Astrocyte of the cerebellum (primary cell): ENCODE measurements at regions not wholly inside any gene's neighbourhood (a gene's known extent, or its start where the extent isn't known, plus 50 kb on each side); places are given as distances from the start of the nearest gene placed in this dataset.

Experiments
- DNase-seq: peaks from one replicate; pipeline ENCODE4 v3.0.0-alpha.2; 2011; ENCODE audit warnings: low read depth
- H3K4me3 ChIP-seq: 2 replicates; pipeline ENCODE4 v1.5.1; 2011; ENCODE audit warnings: mild to moderate bottlenecking, low read depth, low read length, moderate library complexity
- CTCF ChIP-seq: IDR thresholded peaks from 2 replicates; pipeline ENCODE4 v1.5.1; 2012; ENCODE audit warnings: low read length, low read depth, moderate library complexity, mild to moderate bottlenecking; ENCODE audit errors: missing control alignments
- in situ Hi-C: cut with HindIII; loops from 2 replicates; pipeline ENCODE4 v1.10.0; 2017; ENCODE audit warnings: low sequenced_read_pairs

DNA sequence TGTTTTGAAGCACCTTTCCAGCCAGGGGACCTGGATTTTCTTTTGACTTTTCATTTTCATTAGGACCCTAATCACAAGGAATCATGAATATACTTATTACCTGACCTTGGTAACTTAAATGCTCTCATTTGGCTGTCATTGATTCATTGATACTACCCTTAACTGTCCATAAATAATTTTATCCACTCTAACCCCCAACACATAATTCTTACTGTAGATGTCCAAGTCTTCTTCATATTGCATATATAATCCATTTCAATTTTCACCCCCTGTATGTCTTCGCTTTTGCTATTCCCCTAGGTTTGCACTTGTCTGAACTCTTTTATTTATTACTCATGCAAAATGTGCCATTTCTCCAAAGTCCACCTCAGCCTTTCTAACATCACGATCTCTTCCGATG, 602.9 kb downstream of the MMUT start:
- H3K4me3 ChIP-seq = no peak overlapping the region
- in situ Hi-C loops = no loop called here
- DNase-seq = no peak
- TF ChIP-seq CTCF = no peak

- no peak for TF ChIP-seq CTCF
- DNase-seq = no peak
- H3K4me3 ChIP-seq = no peak overlapping the region
- in situ Hi-C loops = no loop called here
These were observed 603.4 kb downstream of the MMUT start for GRCh38 chr6:48859562-48860123.

- H3K4me3 ChIP-seq = no peak overlapping the region
- TF ChIP-seq CTCF = no peak
- no peak for DNase-seq
- in situ Hi-C loops = no loop called here
These were observed 617.8 kb downstream of the MMUT start for GRCh38 chr6:48845219-48845618.

DNA sequence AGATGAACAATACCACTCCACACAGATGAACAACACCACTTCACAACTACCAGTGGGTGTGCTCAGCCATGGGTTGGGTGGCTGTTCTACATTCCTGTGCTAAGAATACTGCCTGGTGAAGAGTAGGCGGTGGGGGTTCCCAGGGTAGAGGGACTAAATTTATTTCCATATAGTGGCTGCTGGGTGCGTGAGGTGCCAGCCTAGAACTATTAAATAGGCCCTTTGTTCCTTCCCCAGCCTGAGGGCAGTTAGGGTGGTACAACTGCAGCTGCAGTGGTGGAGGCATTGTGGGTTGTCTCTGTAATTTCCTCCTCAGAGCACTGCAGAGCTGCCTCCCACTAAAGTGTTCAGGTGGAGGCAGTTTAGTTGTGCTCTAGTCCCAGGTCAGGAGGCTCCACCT, 618.4 kb downstream of the MMUT start:
- DNase-seq = no peak
- in situ Hi-C loops = no loop called here
- no peak overlapping the region for H3K4me3 ChIP-seq
- no peak for TF ChIP-seq CTCF

- in situ Hi-C loops = no loop called here
- DNase-seq = no peak
- H3K4me3 ChIP-seq = no peak overlapping the region
- TF ChIP-seq CTCF = no peak
These were observed 622.2 kb downstream of the MMUT start for GRCh38 chr6:48840896-48841295.

DNA sequence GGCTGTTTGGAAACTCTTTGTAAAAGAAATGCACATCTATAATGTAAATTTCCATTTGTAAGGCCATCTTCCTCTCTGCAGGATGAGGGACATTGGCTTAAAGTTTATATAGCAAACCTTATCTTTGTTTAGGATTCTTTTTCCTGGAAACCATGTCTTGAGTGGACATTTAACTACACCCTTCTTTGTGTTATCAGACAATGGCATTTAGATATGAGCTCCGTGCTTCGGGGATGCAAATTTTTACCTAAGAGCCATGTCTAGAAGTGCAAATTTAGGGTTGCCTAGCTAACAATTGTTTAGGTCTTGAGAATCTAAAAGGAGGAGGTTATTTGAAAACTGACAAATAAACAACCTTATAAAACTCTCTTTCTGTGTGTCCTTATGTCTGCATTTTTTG, 623.8 kb downstream of the MMUT start:
- TF ChIP-seq CTCF = no peak
- in situ Hi-C loops = no loop called here
- no peak overlapping the region for H3K4me3 ChIP-seq
- DNase-seq = no peak

- no peak overlapping the region for H3K4me3 ChIP-seq
- in situ Hi-C loops = no loop called here
- TF ChIP-seq CTCF = no peak
- DNase-seq = no peak
These were observed 625.3 kb downstream of the MMUT start for GRCh38 chr6:48837744-48838143.
